Activated CD4-positive, alpha-beta memory T cell treated with anti-CD3 and anti-CD28 coated beads for 36 hours (primary cell): ENCODE measurements at regions not wholly inside any gene's neighbourhood (a gene's known extent, or its start where the extent isn't known, plus 50 kb on each side); places are given as distances from the start of the nearest gene placed in this dataset.
"Not testable (repeated sequence)": the region's sequence is repeated elsewhere in the genome, so short reads cannot be mapped to it uniquely, and the experiment has no call there.

Experiments used
- CTCF ChIA-PET: fragments of 350-600 bp; sonication (Branson Sonifier 250); formaldehyde crosslinking; loops from one replicate; lab custom pipeline; 2021; ENCODE audit warnings: antibody characterized with exemption, inconsistent platforms; lab: Charles Lee
- POLR2A ChIA-PET: fragments of 350-600 bp; sonication (Branson Sonifier 250); formaldehyde crosslinking; loops from one replicate; lab custom pipeline; 2021; ENCODE audit warnings: antibody characterized with exemption; lab: Charles Lee
- DNase-seq: peaks from one replicate; pipeline ENCODE4 v3.0.0-alpha.2; 2020
- H3K27ac Mint-ChIP-seq: one replicate; pipeline ENCODE4 v1.8.0; 2021; ENCODE audit warnings: mixed read lengths
- H3K27me3 Mint-ChIP-seq: one replicate; pipeline ENCODE4 v1.8.0; 2021; ENCODE audit warnings: mixed read lengths
- H3K36me3 Mint-ChIP-seq: one replicate; pipeline ENCODE4 v1.8.0; 2021; ENCODE audit warnings: mixed read lengths
- H3K4me1 Mint-ChIP-seq: one replicate; pipeline ENCODE4 v1.8.0; 2021; ENCODE audit warnings: low read depth, mixed read lengths
- H3K4me3 Mint-ChIP-seq: one replicate; pipeline ENCODE4 v1.8.0; 2021; ENCODE audit warnings: mild to moderate bottlenecking, mixed read lengths
- H3K9me3 Mint-ChIP-seq: one replicate; pipeline ENCODE4 v1.8.0; 2021; ENCODE audit warnings: mixed read lengths
- intact Hi-C: fragments of 100-400 bp; cut with micrococcal nuclease; formaldehyde crosslinking; loops from one replicate; pipeline ENCODE4 v1.15.1; 2023

GRCh38 chr9:86633945-86634344 lies 279.7 kb upstream of the TUT7 start:
- H3K36me3 Mint-ChIP-seq = no peaks in the 10 kb centered on the region
- intact Hi-C loops = loop anchor here (10.0 kb wide), 1 partner anchor 311 kb away; the partner anchor contains the start of gene GAS1
- CTCF ChIA-PET = no interaction called here
- no peak overlapping the region for H3K27ac Mint-ChIP-seq
- H3K27me3 Mint-ChIP-seq = peaks cover 22% of the 10 kb centered on the region
- no peaks in the 10 kb centered on the region for H3K4me1 Mint-ChIP-seq
- no peak overlapping the region for H3K4me3 Mint-ChIP-seq
- no peaks in the 10 kb centered on the region for H3K9me3 Mint-ChIP-seq
- DNase-seq = no peak
- POLR2A ChIA-PET = no interaction called here

- intact Hi-C loops = loop anchor here (10.0 kb wide), 1 partner anchor 312 kb away; the partner anchor contains the start of gene GAS1
- ChIA-PET CTCF (no interaction called here), POLR2A (no interaction called here)
- no peak overlapping the region for H3K4me3 Mint-ChIP-seq
- H3K27ac Mint-ChIP-seq = no peak overlapping the region
- H3K4me1 Mint-ChIP-seq = no peaks in the 10 kb centered on the region
- H3K36me3 Mint-ChIP-seq = no peaks in the 10 kb centered on the region
- H3K9me3 Mint-ChIP-seq = no peaks in the 10 kb centered on the region
- H3K27me3 Mint-ChIP-seq = peaks cover 19% of the 10 kb centered on the region
- no peak for DNase-seq
Measured at GRCh38 chr9:86632537-86632936, 278.3 kb upstream of the TUT7 start.

- Mint-ChIP-seq H3K27me3 (peaks cover 3% of the 10 kb centered on the region), H3K4me3 (no peak overlapping the region), H3K36me3 (no peaks in the 10 kb centered on the region), H3K4me1 (no peaks in the 10 kb centered on the region), H3K9me3 (no peaks in the 10 kb centered on the region), H3K27ac (no peak overlapping the region)
- intact Hi-C loops = no loop called here
- CTCF ChIA-PET = no interaction called here
- POLR2A ChIA-PET = no interaction called here
- DNase-seq = no peak
Measured at GRCh38 chr9:86629530-86629929, 275.3 kb upstream of the TUT7 start.

- intact Hi-C loops = no loop called here
- Mint-ChIP-seq H3K27me3 (no peaks in the 10 kb centered on the region), H3K9me3 (no peaks in the 10 kb centered on the region), H3K4me1 (no peaks in the 10 kb centered on the region), H3K27ac (no peak overlapping the region), H3K4me3 (no peak overlapping the region), H3K36me3 (no peaks in the 10 kb centered on the region)
- CTCF ChIA-PET = no interaction called here
- DNase-seq = no peak
- POLR2A ChIA-PET = no interaction called here
Measured at GRCh38 chr9:86626802-86627201, 272.6 kb upstream of the TUT7 start.

- Mint-ChIP-seq H3K4me3 (no peak overlapping the region), H3K36me3 (no peaks in the 10 kb centered on the region), H3K27me3 (no peaks in the 10 kb centered on the region), H3K4me1 (no peaks in the 10 kb centered on the region), H3K27ac (no peak overlapping the region), H3K9me3 (no peaks in the 10 kb centered on the region)
- POLR2A ChIA-PET = no interaction called here
- DNase-seq = no peak
- intact Hi-C loops = no loop called here
- CTCF ChIA-PET = no interaction called here
Measured at GRCh38 chr9:86624630-86625029, 270.4 kb upstream of the TUT7 start.

GRCh38 chr9:86614871-86615849 lies 260.9 kb upstream of the TUT7 start:
- no peak overlapping the region for H3K4me3 Mint-ChIP-seq
- peak; percentile 11 for DNase-seq
- H3K27ac Mint-ChIP-seq = no peak overlapping the region
- no peaks in the 10 kb centered on the region for H3K36me3 Mint-ChIP-seq
- no peaks in the 10 kb centered on the region for H3K9me3 Mint-ChIP-seq
- POLR2A ChIA-PET = no interaction called here
- CTCF ChIA-PET = interaction anchor here (0.7 to 3.8 kb wide), 4 partner anchors 17 to 724 kb away, joined by 3 to 21 read pairs (median 3); no protein-coding TSS in a partner anchor
- H3K4me1 Mint-ChIP-seq = no peaks in the 10 kb centered on the region
- intact Hi-C loops = loop anchor here (10.0 kb wide), 1 partner anchor 710 kb away; no protein-coding TSS in a partner anchor
- peaks cover 1% of the 10 kb centered on the region for H3K27me3 Mint-ChIP-seq

- Mint-ChIP-seq H3K36me3 (no peaks in the 10 kb centered on the region), H3K4me3 (no peak overlapping the region), H3K27me3 (peaks cover 1% of the 10 kb centered on the region), H3K27ac (no peak overlapping the region), H3K4me1 (no peaks in the 10 kb centered on the region), H3K9me3 (no peaks in the 10 kb centered on the region)
- intact Hi-C loops = loop anchor here (10.0 kb wide), 1 partner anchor 711 kb away; no protein-coding TSS in a partner anchor
- POLR2A ChIA-PET = no interaction called here
- DNase-seq = no peak
- CTCF ChIA-PET = interaction anchor here (1.3 to 3.8 kb wide), 2 partner anchors 301 to 711 kb away, joined by 3 to 21 read pairs; no protein-coding TSS in a partner anchor
Measured at GRCh38 chr9:86613943-86614342, 259.7 kb upstream of the TUT7 start.

GRCh38 chr9:86611534-86611933 lies 257.3 kb upstream of the TUT7 start:
- H3K4me3 Mint-ChIP-seq, H3K27me3 Mint-ChIP-seq, H3K36me3 Mint-ChIP-seq, H3K27ac Mint-ChIP-seq, H3K9me3 Mint-ChIP-seq, H3K4me1 Mint-ChIP-seq, POLR2A ChIA-PET, DNase-seq, CTCF ChIA-PET: not testable (repeated sequence)
- intact Hi-C loops = loop anchor here (10.0 kb wide), 1 partner anchor 713 kb away; no protein-coding TSS in a partner anchor

GRCh38 chr9:86605303-86605702 lies 251.1 kb upstream of the TUT7 start:
- intact Hi-C loops = no loop called here
- H3K27me3 Mint-ChIP-seq = peaks cover 3% of the 10 kb centered on the region
- no peaks in the 10 kb centered on the region for H3K36me3 Mint-ChIP-seq
- H3K4me3 Mint-ChIP-seq = no peak overlapping the region
- CTCF ChIA-PET = no interaction called here
- H3K27ac Mint-ChIP-seq = no peak overlapping the region
- H3K9me3 Mint-ChIP-seq = no peaks in the 10 kb centered on the region
- no peak for DNase-seq
- POLR2A ChIA-PET = no interaction called here
- no peaks in the 10 kb centered on the region for H3K4me1 Mint-ChIP-seq

GRCh38 chr9:86604741-86605140 lies 250.5 kb upstream of the TUT7 start:
- intact Hi-C loops = no loop called here
- Mint-ChIP-seq H3K27me3 (peaks cover 3% of the 10 kb centered on the region), H3K27ac (no peak overlapping the region), H3K36me3 (no peaks in the 10 kb centered on the region), H3K4me1 (no peaks in the 10 kb centered on the region), H3K9me3 (no peaks in the 10 kb centered on the region), H3K4me3 (no peak overlapping the region)
- POLR2A ChIA-PET = no interaction called here
- no peak for DNase-seq
- CTCF ChIA-PET = no interaction called here

- ChIA-PET CTCF (no interaction called here), POLR2A (no interaction called here)
- Mint-ChIP-seq H3K36me3 (no peaks in the 10 kb centered on the region), H3K27me3 (peaks cover 3% of the 10 kb centered on the region), H3K27ac (no peak overlapping the region), H3K9me3 (no peaks in the 10 kb centered on the region), H3K4me1 (no peaks in the 10 kb centered on the region), H3K4me3 (no peak overlapping the region)
- no peak for DNase-seq
- intact Hi-C loops = no loop called here
Measured at GRCh38 chr9:86602715-86603114, 248.5 kb upstream of the TUT7 start.

- Mint-ChIP-seq H3K4me1 (no peaks in the 10 kb centered on the region), H3K27me3 (peaks cover 3% of the 10 kb centered on the region), H3K9me3 (no peaks in the 10 kb centered on the region), H3K27ac (no peak overlapping the region), H3K4me3 (no peak overlapping the region), H3K36me3 (no peaks in the 10 kb centered on the region)
- intact Hi-C loops = no loop called here
- DNase-seq = no peak
- POLR2A ChIA-PET = no interaction called here
- CTCF ChIA-PET = no interaction called here
Measured at GRCh38 chr9:86601697-86602096, 247.5 kb upstream of the TUT7 start.
